ENCODE measurements at regions not wholly inside any gene's neighbourhood (a gene's known extent, or its start where the extent isn't known, plus 50 kb on each side); places are given as distances from the start of the nearest gene placed in this dataset.

- no peaks in the 10 kb centered on the region for H3K4me1 Mint-ChIP-seq (ENCODE audit: low read depth)
- DNase-seq (ENCODE audit: low spot score): no peak
- no peaks in the 10 kb centered on the region for H3K36me3 Mint-ChIP-seq (ENCODE audit: low read depth)
- H3K9me3 Mint-ChIP-seq: peaks cover 24% of the 10 kb centered on the region
- H3K27ac Mint-ChIP-seq: no peak overlapping the region
- no peaks in the 10 kb centered on the region for H3K27me3 Mint-ChIP-seq (ENCODE audit: low read depth)
- H3K4me3 Mint-ChIP-seq (ENCODE audit: low read depth): no peak overlapping the region
- intact Hi-C loops (cut with micrococcal nuclease): no loop called here
These were observed 302.8 kb upstream of the SEMA3C start for GRCh38 chr7:81221527-81222217.

DNA sequence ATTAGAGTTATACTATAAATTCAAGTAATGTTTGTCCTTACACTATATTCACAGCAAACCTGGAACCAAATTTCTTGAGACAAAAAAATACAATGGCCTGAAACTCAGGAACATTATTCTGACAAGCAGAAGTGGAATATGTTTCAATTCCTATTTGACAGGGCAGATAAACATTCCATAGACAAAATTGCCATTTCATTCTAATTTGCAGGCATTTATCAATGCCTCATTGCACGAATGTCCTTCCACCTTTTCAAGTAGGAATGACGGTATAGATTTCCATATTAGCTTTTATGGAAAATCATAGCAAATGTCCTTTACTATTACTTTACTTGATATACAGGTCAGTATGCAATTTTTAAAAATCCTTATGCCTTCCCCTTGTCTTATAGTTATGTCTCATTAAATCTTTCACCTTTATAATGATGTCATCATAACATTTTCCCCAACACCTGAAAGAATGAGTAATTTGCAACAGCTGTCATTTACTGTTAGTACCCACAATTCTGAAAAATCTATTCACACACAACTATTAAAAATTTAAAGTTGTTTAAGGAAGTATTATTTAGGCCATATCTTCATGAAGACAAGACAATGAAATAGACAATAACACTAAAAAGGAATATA, 299.7 kb upstream of the SEMA3C start:
- Mint-ChIP-seq H3K27me3 (ENCODE audit: low read depth) (no peaks in the 10 kb centered on the region), H3K27ac (no peak overlapping the region), H3K4me3 (ENCODE audit: low read depth) (no peak overlapping the region), H3K36me3 (ENCODE audit: low read depth) (no peaks in the 10 kb centered on the region), H3K9me3 (peaks cover 16% of the 10 kb centered on the region), H3K4me1 (ENCODE audit: low read depth) (no peaks in the 10 kb centered on the region)
- intact Hi-C loops (cut with micrococcal nuclease): no loop called here
- DNase-seq (ENCODE audit: low spot score): no peak

GRCh38 chr7:81213394-81213793, 294.5 kb upstream of the SEMA3C start:
- H3K9me3 Mint-ChIP-seq: no peaks in the 10 kb centered on the region
- H3K4me3 Mint-ChIP-seq (ENCODE audit: low read depth): no peak overlapping the region
- intact Hi-C loops (cut with micrococcal nuclease): no loop called here
- no peaks in the 10 kb centered on the region for H3K4me1 Mint-ChIP-seq (ENCODE audit: low read depth)
- no peak for DNase-seq (ENCODE audit: low spot score)
- no peaks in the 10 kb centered on the region for H3K27me3 Mint-ChIP-seq (ENCODE audit: low read depth)
- no peaks in the 10 kb centered on the region for H3K36me3 Mint-ChIP-seq (ENCODE audit: low read depth)
- H3K27ac Mint-ChIP-seq: no peak overlapping the region

DNA sequence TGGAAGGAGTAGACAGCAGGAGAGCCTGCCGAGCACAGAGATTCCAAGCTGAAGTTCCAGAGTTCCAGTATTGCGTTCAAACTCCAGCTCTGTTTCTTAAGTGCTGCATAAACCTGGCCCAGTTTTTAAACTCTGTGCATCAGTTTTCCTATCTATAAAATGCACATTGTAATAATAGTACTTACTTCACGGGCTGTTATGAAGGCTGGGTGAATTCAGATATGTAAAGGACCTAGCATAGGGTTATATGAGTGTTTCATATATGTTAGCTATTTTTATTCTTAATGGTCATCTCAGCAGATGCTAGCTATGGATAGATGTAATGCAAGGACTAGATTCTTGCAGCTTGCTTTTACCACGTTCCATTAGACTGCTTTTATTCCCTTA, 293.1 kb upstream of the SEMA3C start:
- no peaks in the 10 kb centered on the region for H3K27me3 Mint-ChIP-seq (ENCODE audit: low read depth)
- H3K36me3 Mint-ChIP-seq (ENCODE audit: low read depth): no peaks in the 10 kb centered on the region
- DNase-seq (ENCODE audit: low spot score): no peak
- no peak overlapping the region for H3K4me3 Mint-ChIP-seq (ENCODE audit: low read depth)
- no peak overlapping the region for H3K27ac Mint-ChIP-seq
- no peaks in the 10 kb centered on the region for H3K4me1 Mint-ChIP-seq (ENCODE audit: low read depth)
- H3K9me3 Mint-ChIP-seq: no peaks in the 10 kb centered on the region
- intact Hi-C loops (cut with micrococcal nuclease): no loop called here

- Mint-ChIP-seq H3K4me1 (ENCODE audit: low read depth) (no peaks in the 10 kb centered on the region), H3K36me3 (ENCODE audit: low read depth) (no peaks in the 10 kb centered on the region), H3K4me3 (ENCODE audit: low read depth) (no peak overlapping the region), H3K27me3 (ENCODE audit: low read depth) (no peaks in the 10 kb centered on the region), H3K9me3 (no peaks in the 10 kb centered on the region), H3K27ac (no peak overlapping the region)
- DNase-seq (ENCODE audit: low spot score): no peak
- intact Hi-C loops (cut with micrococcal nuclease): no loop called here
These were observed 292.5 kb upstream of the SEMA3C start for GRCh38 chr7:81211204-81211933.

- Mint-ChIP-seq H3K9me3 (no peaks in the 10 kb centered on the region), H3K27ac (no peak overlapping the region), H3K4me3 (ENCODE audit: low read depth) (no peak overlapping the region), H3K27me3 (ENCODE audit: low read depth) (no peaks in the 10 kb centered on the region), H3K36me3 (ENCODE audit: low read depth) (no peaks in the 10 kb centered on the region), H3K4me1 (ENCODE audit: low read depth) (no peaks in the 10 kb centered on the region)
- intact Hi-C loops (cut with micrococcal nuclease): no loop called here
- DNase-seq (ENCODE audit: low spot score): no peak
These were observed 291.6 kb upstream of the SEMA3C start for GRCh38 chr7:81210137-81211064.

DNA sequence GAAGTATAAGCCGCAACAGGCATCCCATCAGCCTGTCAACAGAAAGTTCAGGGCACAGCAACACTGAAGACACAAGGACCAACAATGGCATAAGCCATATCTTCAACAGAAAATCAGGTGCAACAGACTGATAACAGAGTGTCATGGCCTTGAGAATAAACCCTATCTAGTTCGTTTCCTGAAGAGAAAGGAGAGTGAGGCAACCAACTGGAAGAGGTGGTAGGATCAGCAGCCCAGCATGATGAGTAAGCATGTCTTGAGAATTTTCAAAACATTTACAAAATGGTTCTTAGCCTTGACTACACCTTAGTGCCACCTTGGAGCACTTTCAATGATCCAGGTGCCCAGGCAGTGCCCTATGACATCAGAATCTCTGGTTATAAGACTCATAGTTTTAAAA, 290.2 kb upstream of the SEMA3C start:
- Mint-ChIP-seq H3K9me3 (no peaks in the 10 kb centered on the region), H3K4me1 (ENCODE audit: low read depth) (no peaks in the 10 kb centered on the region), H3K27me3 (ENCODE audit: low read depth) (no peaks in the 10 kb centered on the region), H3K4me3 (ENCODE audit: low read depth) (no peak overlapping the region), H3K36me3 (ENCODE audit: low read depth) (no peaks in the 10 kb centered on the region), H3K27ac (no peak overlapping the region)
- intact Hi-C loops (cut with micrococcal nuclease): no loop called here
- DNase-seq (ENCODE audit: low spot score): no peak

DNA sequence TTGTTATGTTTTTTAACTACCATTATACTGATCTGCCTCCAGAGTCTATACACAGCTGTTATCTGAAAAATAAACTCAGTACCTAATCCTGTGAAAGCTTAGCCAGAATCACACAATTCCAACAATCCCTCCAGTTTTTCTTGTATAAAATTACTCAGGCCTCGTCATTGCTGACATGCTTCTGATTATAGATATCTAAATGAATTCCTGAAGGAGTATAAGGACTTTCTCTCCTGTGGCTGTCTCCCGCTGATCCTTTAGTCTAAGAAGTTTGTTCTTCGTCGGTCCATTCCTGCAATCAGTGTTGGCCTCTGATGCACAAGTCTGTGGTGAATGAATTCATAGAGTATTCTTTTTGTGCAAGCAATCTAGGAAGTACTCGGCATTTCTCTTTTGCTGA, 288.9 kb upstream of the SEMA3C start:
- Mint-ChIP-seq H3K9me3 (no peaks in the 10 kb centered on the region), H3K4me3 (ENCODE audit: low read depth) (no peak overlapping the region), H3K27ac (no peak overlapping the region), H3K36me3 (ENCODE audit: low read depth) (no peaks in the 10 kb centered on the region), H3K4me1 (ENCODE audit: low read depth) (no peaks in the 10 kb centered on the region), H3K27me3 (ENCODE audit: low read depth) (no peaks in the 10 kb centered on the region)
- DNase-seq (ENCODE audit: low spot score): no peak
- intact Hi-C loops (cut with micrococcal nuclease): no loop called here

DNA sequence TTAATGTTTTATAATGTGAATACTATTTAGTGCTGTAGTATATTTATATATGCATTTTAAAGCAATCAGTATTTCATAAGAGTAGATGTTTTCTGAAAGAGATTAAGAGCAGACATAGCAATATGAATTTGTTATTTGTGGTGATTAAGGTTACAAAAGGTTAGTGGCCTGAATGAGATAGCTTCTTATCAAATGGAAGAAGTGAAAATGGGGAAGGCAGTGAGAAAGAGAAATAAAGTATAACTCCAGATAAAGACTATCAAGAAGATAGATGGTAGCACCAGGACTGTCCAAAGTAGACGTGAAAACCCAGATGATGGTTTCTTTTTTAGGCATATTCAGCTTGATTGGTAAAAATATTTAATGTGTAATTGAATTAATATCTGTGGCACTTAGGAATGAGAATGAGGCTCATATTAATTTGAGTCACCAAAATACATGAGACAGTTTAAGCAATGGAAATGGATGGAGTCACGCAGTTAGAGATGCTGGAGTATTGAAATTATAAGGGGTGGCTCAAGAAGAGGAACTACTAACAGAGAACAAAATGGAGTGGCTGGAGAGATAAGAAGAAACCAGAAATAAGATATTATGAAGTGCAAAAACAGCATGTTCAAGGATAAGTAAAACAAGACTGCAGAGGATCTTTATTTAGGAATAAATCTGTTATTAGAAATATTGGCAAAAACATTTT, 288.0 kb upstream of the SEMA3C start:
- no peak overlapping the region for H3K4me3 Mint-ChIP-seq (ENCODE audit: low read depth)
- no peak for DNase-seq (ENCODE audit: low spot score)
- H3K9me3 Mint-ChIP-seq: no peaks in the 10 kb centered on the region
- no peak overlapping the region for H3K27ac Mint-ChIP-seq
- no peaks in the 10 kb centered on the region for H3K4me1 Mint-ChIP-seq (ENCODE audit: low read depth)
- no peaks in the 10 kb centered on the region for H3K36me3 Mint-ChIP-seq (ENCODE audit: low read depth)
- no peaks in the 10 kb centered on the region for H3K27me3 Mint-ChIP-seq (ENCODE audit: low read depth)
- intact Hi-C loops (cut with micrococcal nuclease): no loop called here

- Mint-ChIP-seq H3K27me3 (ENCODE audit: low read depth) (no peaks in the 10 kb centered on the region), H3K27ac (no peak overlapping the region), H3K4me1 (ENCODE audit: low read depth) (no peaks in the 10 kb centered on the region), H3K4me3 (ENCODE audit: low read depth) (no peak overlapping the region), H3K9me3 (no peaks in the 10 kb centered on the region), H3K36me3 (ENCODE audit: low read depth) (no peaks in the 10 kb centered on the region)
- DNase-seq (ENCODE audit: low spot score): no peak
- intact Hi-C loops (cut with micrococcal nuclease): no loop called here
These were observed 287.4 kb upstream of the SEMA3C start for GRCh38 chr7:81206217-81206616.

DNA sequence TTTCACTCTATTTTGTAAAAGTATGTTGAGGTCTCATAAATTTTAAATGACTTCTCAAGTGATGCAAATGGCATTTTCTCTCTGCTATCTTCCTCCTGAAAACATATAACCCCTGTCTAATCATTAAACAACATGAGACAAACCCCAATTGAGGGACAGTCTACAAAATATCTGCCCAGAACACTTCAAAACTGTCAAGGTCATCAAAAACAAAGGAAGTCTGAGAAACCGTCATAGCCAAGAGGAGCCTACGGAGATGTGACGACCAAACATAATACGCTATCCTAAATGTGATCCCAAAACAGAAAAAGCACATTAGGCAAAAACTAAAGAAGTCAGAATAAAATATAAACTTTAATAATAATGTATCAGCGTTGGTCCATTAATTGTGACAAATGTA, 282.3 kb upstream of the SEMA3C start:
- H3K27ac Mint-ChIP-seq: no peak overlapping the region
- DNase-seq (ENCODE audit: low spot score): no peak
- no peak overlapping the region for H3K4me3 Mint-ChIP-seq (ENCODE audit: low read depth)
- intact Hi-C loops (cut with micrococcal nuclease): no loop called here
- H3K9me3 Mint-ChIP-seq: peaks cover 5% of the 10 kb centered on the region
- no peaks in the 10 kb centered on the region for H3K27me3 Mint-ChIP-seq (ENCODE audit: low read depth)
- H3K36me3 Mint-ChIP-seq (ENCODE audit: low read depth): no peaks in the 10 kb centered on the region
- H3K4me1 Mint-ChIP-seq (ENCODE audit: low read depth): no peaks in the 10 kb centered on the region

DNA sequence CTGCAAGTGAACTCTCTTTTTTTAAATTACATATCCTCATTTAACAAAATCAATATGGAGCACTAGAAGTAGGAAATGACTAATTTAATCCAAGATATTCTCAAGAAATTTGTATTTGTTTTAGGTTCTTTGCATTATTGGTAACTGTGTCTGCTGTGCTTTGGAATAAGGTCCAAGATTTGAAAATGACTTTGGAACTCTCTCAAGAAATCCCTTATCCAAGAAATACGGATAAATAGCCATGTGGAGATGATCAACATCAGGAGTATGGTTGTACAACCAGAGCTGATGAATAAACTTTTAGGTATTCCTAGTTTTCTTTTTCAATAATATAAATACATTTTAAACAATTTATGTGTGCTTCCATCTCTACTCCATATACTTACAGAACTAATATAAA, 279.9 kb upstream of the SEMA3C start:
- DNase-seq (ENCODE audit: low spot score): no peak
- no peaks in the 10 kb centered on the region for H3K4me1 Mint-ChIP-seq (ENCODE audit: low read depth)
- H3K4me3 Mint-ChIP-seq (ENCODE audit: low read depth): no peak overlapping the region
- H3K9me3 Mint-ChIP-seq: peaks cover 5% of the 10 kb centered on the region
- intact Hi-C loops (cut with micrococcal nuclease): no loop called here
- no peaks in the 10 kb centered on the region for H3K27me3 Mint-ChIP-seq (ENCODE audit: low read depth)
- no peak overlapping the region for H3K27ac Mint-ChIP-seq
- no peaks in the 10 kb centered on the region for H3K36me3 Mint-ChIP-seq (ENCODE audit: low read depth)
